Caco-2 (cell line): ENCODE measurements at regions not wholly inside any gene's neighbourhood (a gene's known extent, or its start where the extent isn't known, plus 50 kb on each side); places are given as distances from the start of the nearest gene placed in this dataset.

ENCODE experiments used
- BruUV-seq: library from RNA; stranded (reverse); fragments of 400-500 nt; replicated peaks from 2 replicates; lab custom pipeline; 2021; lab: Mats Ljungman, UMichigan
- CTCF ChIA-PET: fragments of 300-600 bp; sonication (Branson Sonifier 250); formaldehyde crosslinking; loops from one replicate; lab custom pipeline; 2022; ENCODE audit warnings: antibody characterized with exemption; lab: Charles Lee
- POLR2A ChIA-PET: fragments of 300-600 bp; sonication (Branson Sonifier 250); formaldehyde crosslinking; loops from one replicate; lab custom pipeline; 2022; ENCODE audit warnings: antibody characterized with exemption; lab: Charles Lee
- DNase-seq, 2 experiments: peaks; one replicate each; pipeline versions ENCODE4 v3.0.0 to v3.0.0-alpha.2; 2020 to 2022
- H3K27me3 ChIP-seq: replicated peaks from 2 replicates; pipeline ENCODE4 v1.6.0; 2011; ENCODE audit warnings: low read length; ENCODE audit not compliant: control insufficient read depth, insufficient read depth
- H3K36me3 ChIP-seq: 2 replicates; pipeline ENCODE4 v1.5.1; 2011; ENCODE audit warnings: low read length; ENCODE audit not compliant: control insufficient read depth, insufficient read depth
- H3K4me1 ChIP-seq: fragments of 250-450 bp; sonication (Bioruptor Pico); 2 replicates; pipeline ENCODE4 v1.5.1; 2020; ENCODE audit warnings: mild to moderate bottlenecking
- H3K4me3 ChIP-seq: 2 replicates; pipeline ENCODE4 v1.5.1; 2011; ENCODE audit warnings: low read depth, mild to moderate bottlenecking, control low read depth, low read length
- H3K9me3 ChIP-seq: fragments of 250-450 bp; sonication (Bioruptor Pico); 2 replicates; pipeline ENCODE4 v1.5.1; 2020; ENCODE audit warnings: mild to moderate bottlenecking, moderate library complexity
- H3K27ac Mint-ChIP-seq: one replicate; pipeline ENCODE4 v1.8.0; 2022; ENCODE audit warnings: mixed read lengths; ENCODE audit not compliant: unreplicated experiment
- H3K27me3 Mint-ChIP-seq: one replicate; pipeline ENCODE4 v1.8.0; 2022; ENCODE audit warnings: mixed read lengths; ENCODE audit not compliant: insufficient read depth, unreplicated experiment
- H3K36me3 Mint-ChIP-seq: one replicate; pipeline ENCODE4 v1.8.0; 2022; ENCODE audit warnings: mild to moderate bottlenecking, mixed read lengths; ENCODE audit not compliant: insufficient read depth, unreplicated experiment
- H3K4me1 Mint-ChIP-seq: one replicate; pipeline ENCODE4 v1.8.0; 2022; ENCODE audit warnings: low read depth, mixed read lengths; ENCODE audit not compliant: unreplicated experiment
- H3K4me3 Mint-ChIP-seq: one replicate; pipeline ENCODE4 v1.8.0; 2022; ENCODE audit warnings: mild to moderate bottlenecking, moderate library complexity, mixed read lengths; ENCODE audit not compliant: unreplicated experiment
- H3K9me3 Mint-ChIP-seq: one replicate; pipeline ENCODE4 v1.8.0; 2022; ENCODE audit warnings: mixed read lengths; ENCODE audit not compliant: unreplicated experiment
- intact Hi-C: fragments of 100-400 bp; cut with micrococcal nuclease; formaldehyde crosslinking; loops from one replicate; pipeline ENCODE4 v1.10.0; 2022; ENCODE audit not compliant: unreplicated experiment
- TF ChIP-seq, protein P1 (sequence below), 2 experiments: fragments of 200-600 bp in 1 of 2; IDR thresholded peaks; 1 replicate in 1 of 2; 2 replicates in 1 of 2; pipeline versions ENCODE4 v1.5.1 to v1.8.0; 2011 to 2022; ENCODE audit warnings: antibody characterized with exemption in 1 of 2, control low read depth in 1 of 2, inconsistent platforms in 1 of 2, low read depth in 1 of 2, low read length in 1 of 2, mild to moderate bottlenecking in 1 of 2, moderate library complexity in 1 of 2; ENCODE audit not compliant: insufficient read depth in 1 of 2, severe bottlenecking in 1 of 2, unreplicated experiment in 1 of 2

DNA sequence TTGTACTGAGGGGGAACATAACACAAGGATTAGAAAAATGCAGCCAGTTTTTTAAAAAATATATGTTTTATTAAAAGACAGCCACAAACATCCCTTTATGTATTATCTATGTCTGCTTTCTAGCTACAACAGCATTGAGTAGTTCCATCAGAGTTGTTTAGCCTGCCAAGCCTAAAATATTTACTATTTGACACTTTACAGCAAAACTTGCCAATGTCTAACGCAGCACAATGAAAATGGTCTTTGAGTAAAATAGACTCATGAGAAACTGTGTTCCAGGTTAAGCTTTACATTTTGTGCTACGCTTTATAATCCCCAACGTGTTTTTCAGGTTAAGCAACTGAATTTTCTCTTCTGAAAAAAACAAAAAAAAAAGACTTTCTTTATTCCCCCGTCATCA, 2211.5 kb upstream of the RAG2 start:
- DNase-seq = no peak
- Histone ChIP-seq H3K4me3 (no peak overlapping the region), H3K9me3 (no peaks in the 10 kb centered on the region), H3K4me1 (no peaks in the 10 kb centered on the region), H3K36me3 (no peaks in the 10 kb centered on the region), H3K27me3 (no peaks in the 10 kb centered on the region)
- H3K9me3 Mint-ChIP-seq = peaks cover 10% of the 10 kb centered on the region
- intact Hi-C loops = no loop called here
- POLR2A ChIA-PET = no interaction called here
- TF ChIP-seq, protein P1, sequence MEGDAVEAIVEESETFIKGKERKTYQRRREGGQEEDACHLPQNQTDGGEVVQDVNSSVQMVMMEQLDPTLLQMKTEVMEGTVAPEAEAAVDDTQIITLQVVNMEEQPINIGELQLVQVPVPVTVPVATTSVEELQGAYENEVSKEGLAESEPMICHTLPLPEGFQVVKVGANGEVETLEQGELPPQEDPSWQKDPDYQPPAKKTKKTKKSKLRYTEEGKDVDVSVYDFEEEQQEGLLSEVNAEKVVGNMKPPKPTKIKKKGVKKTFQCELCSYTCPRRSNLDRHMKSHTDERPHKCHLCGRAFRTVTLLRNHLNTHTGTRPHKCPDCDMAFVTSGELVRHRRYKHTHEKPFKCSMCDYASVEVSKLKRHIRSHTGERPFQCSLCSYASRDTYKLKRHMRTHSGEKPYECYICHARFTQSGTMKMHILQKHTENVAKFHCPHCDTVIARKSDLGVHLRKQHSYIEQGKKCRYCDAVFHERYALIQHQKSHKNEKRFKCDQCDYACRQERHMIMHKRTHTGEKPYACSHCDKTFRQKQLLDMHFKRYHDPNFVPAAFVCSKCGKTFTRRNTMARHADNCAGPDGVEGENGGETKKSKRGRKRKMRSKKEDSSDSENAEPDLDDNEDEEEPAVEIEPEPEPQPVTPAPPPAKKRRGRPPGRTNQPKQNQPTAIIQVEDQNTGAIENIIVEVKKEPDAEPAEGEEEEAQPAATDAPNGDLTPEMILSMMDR (IDR thresholded peaks at IDR 0.05; ENCODE audit: insufficient read depth in 1 of 2, low read depth in 1 of 2, low read length in 1 of 2, severe bottlenecking in 1 of 2, unreplicated experiment in 1 of 2) = no peak
- CTCF ChIA-PET = no interaction called here
- BruUV-seq = no TSS peak
- H3K4me1 Mint-ChIP-seq = no peaks in the 10 kb centered on the region
- no peaks in the 10 kb centered on the region for H3K36me3 Mint-ChIP-seq
- H3K27ac Mint-ChIP-seq = no peak overlapping the region
- no peak overlapping the region for H3K4me3 Mint-ChIP-seq
- H3K27me3 Mint-ChIP-seq = no peaks in the 10 kb centered on the region

GRCh38 chr11:38796281-38796680, 2198.2 kb upstream of the RAG2 start:
- Mint-ChIP-seq H3K9me3 (no peaks in the 10 kb centered on the region), H3K4me1 (no peaks in the 10 kb centered on the region), H3K27me3 (no peaks in the 10 kb centered on the region), H3K36me3 (no peaks in the 10 kb centered on the region), H3K27ac (no peak overlapping the region), H3K4me3 (no peak overlapping the region)
- peaks cover 8% of the 10 kb centered on the region for H3K4me1 ChIP-seq
- POLR2A ChIA-PET = no interaction called here
- DNase-seq = no peak
- intact Hi-C loops = no loop called here
- no peak overlapping the region for H3K4me3 ChIP-seq
- H3K9me3 ChIP-seq = no peaks in the 10 kb centered on the region
- BruUV-seq = no TSS peak
- no peaks in the 10 kb centered on the region for H3K27me3 ChIP-seq
- no peaks in the 10 kb centered on the region for H3K36me3 ChIP-seq
- TF ChIP-seq, protein P1 (IDR thresholded peaks at IDR 0.05; ENCODE audit: insufficient read depth in 1 of 2, low read depth in 1 of 2, low read length in 1 of 2, severe bottlenecking in 1 of 2, unreplicated experiment in 1 of 2) = no peak
- CTCF ChIA-PET = no interaction called here

DNA sequence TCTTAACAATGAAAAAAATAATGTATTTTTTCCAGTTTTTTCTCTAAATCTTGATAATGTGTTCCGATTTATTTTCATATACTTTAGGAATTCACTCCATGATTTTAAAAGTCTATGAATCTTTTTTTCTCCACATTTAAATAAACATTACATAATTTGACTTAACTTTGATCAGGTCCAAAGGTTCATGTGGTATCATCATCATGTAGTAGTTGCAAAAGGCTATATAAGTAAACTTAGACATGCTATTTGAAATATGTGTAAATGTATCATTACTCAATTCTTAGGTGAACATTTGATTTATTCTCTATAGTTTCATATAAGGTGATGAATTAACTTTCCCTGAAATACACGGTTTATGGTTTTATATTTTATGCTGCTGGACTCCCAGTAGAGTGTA, 2197.0 kb upstream of the RAG2 start:
- POLR2A ChIA-PET = no interaction called here
- Histone ChIP-seq H3K27me3 (no peaks in the 10 kb centered on the region), H3K36me3 (no peaks in the 10 kb centered on the region), H3K4me3 (no peak overlapping the region), H3K9me3 (no peaks in the 10 kb centered on the region), H3K4me1 (peaks cover 8% of the 10 kb centered on the region)
- Mint-ChIP-seq H3K9me3 (no peaks in the 10 kb centered on the region), H3K27me3 (no peaks in the 10 kb centered on the region), H3K36me3 (no peaks in the 10 kb centered on the region), H3K4me1 (no peaks in the 10 kb centered on the region), H3K27ac (no peak overlapping the region), H3K4me3 (no peak overlapping the region)
- no peak for DNase-seq
- BruUV-seq = no TSS peak
- intact Hi-C loops = no loop called here
- TF ChIP-seq, protein P1 (IDR thresholded peaks at IDR 0.05; ENCODE audit: insufficient read depth in 1 of 2, low read depth in 1 of 2, low read length in 1 of 2, severe bottlenecking in 1 of 2, unreplicated experiment in 1 of 2) = no peak
- CTCF ChIA-PET = no interaction called here
